Adrenal gland (tissue), 5 donors: ENCODE measurements at regions not wholly inside any gene's neighbourhood (a gene's known extent, or its start where the extent isn't known, plus 50 kb on each side); places are given as distances from the start of the nearest gene placed in this dataset.

ENCODE experiments used
- CTCF ChIP-seq, 6 experiments: fragments of 450-650 bp in 4 of 6; fragments of 200-600 bp in 2 of 6; sonication (generic) in 1 of 6; IDR thresholded peaks; 1 replicate in 5 of 6; 2 replicates in 1 of 6; pipeline versions ENCODE4 v1.5.1 to v1.8.0; 2016 to 2021; ENCODE audit warnings: antibody characterized with exemption in 6 of 6, mild to moderate bottlenecking in 2 of 6, moderate library complexity in 1 of 6
- POLR2A ChIP-seq, 2 donors: fragments of 450-650 bp; IDR thresholded peaks; one replicate each; pipeline ENCODE4 v1.6.1; 2017; ENCODE audit warnings: antibody characterized with exemption in 2 of 2, mild to moderate bottlenecking in 2 of 2, moderate library complexity in 1 of 2
- donor health status: DM: no; HTN: no; CAD: no.

- TF ChIP-seq CTCF (IDR thresholded peaks at IDR 0.05) (no peak), POLR2A (IDR thresholded peaks at IDR 0.05) (no peak)
These were observed 284.9 kb downstream of the PAX3 start for GRCh38 chr2:222013889-222014288.
